WI38 (cell line): ENCODE measurements at regions not wholly inside any gene's neighbourhood (a gene's known extent, or its start where the extent isn't known, plus 50 kb on each side); places are given as distances from the start of the nearest gene placed in this dataset.

Experiments used
- H3K4me3 ChIP-seq: 2 replicates; pipeline ENCODE4 v1.5.1; 2011; ENCODE audit warnings: low read depth, mild to moderate bottlenecking, control low read depth, low read length
- CTCF ChIP-seq: IDR thresholded peaks from 2 replicates; pipeline ENCODE4 v1.5.1; 2012; ENCODE audit warnings: low read depth, mild to moderate bottlenecking, control low read depth, low read length

- TF ChIP-seq CTCF: no peak
- no peak overlapping the region for H3K4me3 ChIP-seq
These were observed 325.1 kb upstream of the TANK start for GRCh38 chr2:160835166-160835565.

GRCh38 chr2:160836755-160837154 is 323.5 kb upstream of the TANK start:
- no peak overlapping the region for H3K4me3 ChIP-seq
- TF ChIP-seq CTCF: no peak

- no peak overlapping the region for H3K4me3 ChIP-seq
- TF ChIP-seq CTCF: no peak
These were observed 322.8 kb upstream of the TANK start for GRCh38 chr2:160837416-160837815.

GRCh38 chr2:160838147-160838546 is 322.1 kb upstream of the TANK start:
- TF ChIP-seq CTCF: no peak
- H3K4me3 ChIP-seq: no peak overlapping the region

- TF ChIP-seq CTCF: no peak
- no peak overlapping the region for H3K4me3 ChIP-seq
These were observed 321.5 kb upstream of the TANK start for GRCh38 chr2:160838691-160839090.

GRCh38 chr2:160842286-160842685 is 317.9 kb upstream of the TANK start:
- no peak overlapping the region for H3K4me3 ChIP-seq
- TF ChIP-seq CTCF: no peak

- no peak for TF ChIP-seq CTCF
- H3K4me3 ChIP-seq: no peak overlapping the region
These were observed 301.1 kb upstream of the TANK start for GRCh38 chr2:160859096-160859495.
